H9 (cell line): ENCODE measurements at regions not wholly inside any gene's neighbourhood (a gene's known extent, or its start where the extent isn't known, plus 50 kb on each side); places are given as distances from the start of the nearest gene placed in this dataset.

ENCODE experiments used
- DNase-seq: peaks from one replicate; pipeline ENCODE4 v3.0.0-alpha.2; 2017
- H2AFZ ChIP-seq: one replicate; pipeline ENCODE4 v1.6.1; 2013; ENCODE audit warnings: mild to moderate bottlenecking, low read length, control low read depth, moderate library complexity
- H2AK5ac ChIP-seq: 2 replicates; pipeline ENCODE4 v1.6.1; 2013; ENCODE audit warnings: low read length, control low read depth, mixed read lengths; ENCODE audit not compliant: insufficient read length
- H2BK120ac ChIP-seq: one replicate; pipeline ENCODE4 v1.6.1; 2013; ENCODE audit warnings: low read depth, mild to moderate bottlenecking, low read length, control low read depth, inconsistent platforms; ENCODE audit not compliant: poor library complexity, severe bottlenecking
- H2BK12ac ChIP-seq: 2 replicates; pipeline ENCODE4 v1.6.1; 2013; ENCODE audit warnings: low read length, control low read depth, mixed read lengths, low read depth; ENCODE audit not compliant: insufficient read length
- H2BK15ac ChIP-seq: 2 replicates; pipeline ENCODE4 v1.6.1; 2013; ENCODE audit warnings: low read depth, low read length, control low read depth
- H2BK20ac ChIP-seq: one replicate; pipeline ENCODE4 v1.6.1; 2013; ENCODE audit warnings: low read depth, mild to moderate bottlenecking, low read length, control low read depth, inconsistent platforms; ENCODE audit not compliant: poor library complexity, severe bottlenecking
- H2BK5ac ChIP-seq: 2 replicates; pipeline ENCODE4 v1.6.1; 2013; ENCODE audit warnings: low read length, control low read depth, mixed read lengths; ENCODE audit not compliant: insufficient read length
- H3K14ac ChIP-seq: 2 replicates; pipeline ENCODE4 v1.6.1; 2013; ENCODE audit warnings: low read length, control low read depth; ENCODE audit not compliant: insufficient read depth
- H3K18ac ChIP-seq: 2 replicates; pipeline ENCODE4 v1.6.1; 2013; ENCODE audit warnings: low read depth, mild to moderate bottlenecking, mixed read lengths, low read length, control low read depth; ENCODE audit not compliant: insufficient read length
- H3K23ac ChIP-seq: 2 replicates; pipeline ENCODE4 v1.6.1; 2013; ENCODE audit warnings: low read length, control low read depth, mixed read lengths, low read depth; ENCODE audit not compliant: insufficient read length
- H3K23me2 ChIP-seq: 2 replicates; pipeline ENCODE4 v1.6.1; 2013; ENCODE audit warnings: low read depth, mild to moderate bottlenecking, mixed read lengths, low read length, control low read depth; ENCODE audit not compliant: insufficient read length, poor library complexity, severe bottlenecking
- H3K27ac ChIP-seq: 2 replicates; pipeline ENCODE4 v1.5.1; 2013; ENCODE audit warnings: low read length, control low read depth, mixed read lengths, low read depth; ENCODE audit not compliant: insufficient read length
- H3K27me3 ChIP-seq: 2 replicates; pipeline ENCODE4 v1.6.1; 2013; ENCODE audit warnings: low read length, control low read depth, inconsistent platforms; ENCODE audit not compliant: insufficient read depth
- H3K4ac ChIP-seq: 2 replicates; pipeline ENCODE4 v1.6.1; 2013; ENCODE audit warnings: low read depth, mild to moderate bottlenecking, control low read depth, inconsistent platforms, low read length, moderate library complexity
- H3K4me1 ChIP-seq: 2 replicates; pipeline ENCODE4 v1.6.1; 2013; ENCODE audit warnings: low read length, control low read depth, inconsistent platforms; ENCODE audit not compliant: insufficient read depth
- H3K4me2 ChIP-seq: 2 replicates; pipeline ENCODE4 v1.6.1; 2013; ENCODE audit warnings: low read length, control low read depth, mixed read lengths; ENCODE audit not compliant: insufficient read length, insufficient read depth
- H3K56ac ChIP-seq: 2 replicates; pipeline ENCODE4 v1.6.1; 2013; ENCODE audit warnings: low read depth, mild to moderate bottlenecking, mixed read lengths, low read length, control low read depth; ENCODE audit not compliant: insufficient read length
- H3K79me1 ChIP-seq: 2 replicates; pipeline ENCODE4 v1.6.1; 2013; ENCODE audit warnings: low read depth, mild to moderate bottlenecking, moderate library complexity, low read length, control low read depth, inconsistent platforms; ENCODE audit not compliant: insufficient read depth, poor library complexity, severe bottlenecking
- H3K79me2 ChIP-seq: 2 replicates; pipeline ENCODE4 v1.6.1; 2013; ENCODE audit warnings: low read length, control low read depth, inconsistent platforms; ENCODE audit not compliant: insufficient read depth
- H3K9ac ChIP-seq: 2 replicates; pipeline ENCODE4 v1.6.1; 2013; ENCODE audit warnings: low read length, control low read depth, mixed read lengths; ENCODE audit not compliant: insufficient read length; ENCODE audit errors: extremely low read depth
- H3K9me3 ChIP-seq: one replicate; pipeline ENCODE4 v1.6.1; 2013; ENCODE audit warnings: low read depth, low read length, inconsistent platforms; ENCODE audit not compliant: control insufficient read depth
- H3T11ph ChIP-seq: one replicate; pipeline ENCODE4 v1.6.1; 2013; ENCODE audit warnings: mild to moderate bottlenecking, low read length, control low read depth, inconsistent platforms
- H4K20me1 ChIP-seq: one replicate; pipeline ENCODE4 v1.6.1; 2013; ENCODE audit not compliant: control insufficient read depth, insufficient read length, insufficient read depth
- H4K5ac ChIP-seq: 2 replicates; pipeline ENCODE4 v1.6.1; 2013; ENCODE audit warnings: low read depth, mild to moderate bottlenecking, mixed read lengths, low read length, control low read depth; ENCODE audit not compliant: insufficient read length
- H4K8ac ChIP-seq: replicated peaks from 2 replicates; pipeline ENCODE4 v1.6.1; 2013; ENCODE audit warnings: low read length, control low read depth, mixed read lengths, low read depth; ENCODE audit not compliant: insufficient read length
- H4K91ac ChIP-seq: 2 replicates; pipeline ENCODE4 v1.6.1; 2013; ENCODE audit warnings: low read depth, mild to moderate bottlenecking, moderate library complexity, mixed read lengths, low read length, control low read depth; ENCODE audit not compliant: insufficient read length
- H3K27ac Mint-ChIP-seq, 3 experiments: 2 replicates in 2 of 3; 3 replicates in 1 of 3; pipeline ENCODE4 v1.8.0; 2020 to 2021; ENCODE audit warnings: mixed read lengths in 3 of 3, mild to moderate bottlenecking in 1 of 3, moderate library complexity in 1 of 3
- H3K27me3 Mint-ChIP-seq: 2 replicates; pipeline ENCODE4 v1.8.0; 2021; ENCODE audit warnings: low read depth, mild to moderate bottlenecking, moderate library complexity, mixed read lengths
- H3K36me3 Mint-ChIP-seq, 3 experiments: 2 replicates in 2 of 3; 3 replicates in 1 of 3; pipeline ENCODE4 v1.8.0; 2020 to 2021; ENCODE audit warnings: low read depth in 3 of 3, mixed read lengths in 3 of 3; ENCODE audit not compliant: insufficient read depth in 1 of 3
- H3K4me1 Mint-ChIP-seq, 2 experiments: 2 replicates each; pipeline ENCODE4 v1.8.0; 2020; ENCODE audit warnings: mixed read lengths in 2 of 2
- H3K4me3 Mint-ChIP-seq, 2 experiments: 2 replicates in 1 of 2; 3 replicates in 1 of 2; pipeline ENCODE4 v1.8.0; 2020 to 2021; ENCODE audit warnings: mild to moderate bottlenecking in 2 of 2, mixed read lengths in 2 of 2, moderate library complexity in 1 of 2
- H3K9me3 Mint-ChIP-seq, 2 experiments: 2 replicates in 1 of 2; 3 replicates in 1 of 2; pipeline ENCODE4 v1.8.0; 2020; ENCODE audit warnings: mild to moderate bottlenecking in 2 of 2, mixed read lengths in 2 of 2, moderate library complexity in 1 of 2
- WGBS: extraction: QIAGEN DNeasy Blood & Tissue Kit; methylation state at CpG from one replicate; pipeline ENCODE4 v1.1.7; 2013; ENCODE audit warnings: missing lambda C conversion rate, low lambda C conversion rate, mixed read lengths; ENCODE audit not compliant: insufficient read length; ENCODE audit errors: extremely low coverage; 5-methylcytosine and 5-hydroxymethylcytosine counted together
- TF ChIP-seq, protein P1 (sequence below): fragments of 200-600 bp; sonication (generic); conservative IDR thresholded peaks from 3 replicates; pipeline ENCODE4 v1.8.0; 2021; ENCODE audit warnings: antibody characterized with exemption, mild to moderate bottlenecking

- Histone ChIP-seq H4K8ac (no peak overlapping the region), H4K5ac (no peak overlapping the region), H2AK5ac (no peak overlapping the region), H3K23me2 (no peaks in the 10 kb centered on the region), H2BK5ac (no peak overlapping the region), H3K9me3 (no peaks in the 10 kb centered on the region), H2BK15ac (no peak overlapping the region), H3K4ac (no peak overlapping the region), H4K91ac (no peak overlapping the region), H3K9ac (no peak overlapping the region), H3K79me2 (no peaks in the 10 kb centered on the region), H3K27ac (no peak overlapping the region), H4K20me1 (no peaks in the 10 kb centered on the region), H3K18ac (no peak overlapping the region), H2BK20ac (no peak overlapping the region), H2AFZ (no peak overlapping the region), H3T11ph (no peak overlapping the region), H3K79me1 (no peaks in the 10 kb centered on the region), H3K23ac (no peak overlapping the region), H3K27me3 (no peaks in the 10 kb centered on the region), H2BK12ac (no peak overlapping the region), H3K4me2 (no peak overlapping the region), H2BK120ac (no peak overlapping the region), H3K14ac (no peak overlapping the region), H3K4me1 (no peaks in the 10 kb centered on the region), H3K56ac (no peak overlapping the region)
- Mint-ChIP-seq H3K27me3 (peaks cover 36% of the 10 kb centered on the region), H3K9me3 (no peaks in the 10 kb centered on the region), H3K27ac (no peak overlapping the region), H3K4me3 (no peak overlapping the region), H3K4me1 (no peaks in the 10 kb centered on the region), H3K36me3 (no peaks in the 10 kb centered on the region)
- no CpG with 5 or more reads among the region's 5 CpGs for WGBS
- TF ChIP-seq, protein P1, sequence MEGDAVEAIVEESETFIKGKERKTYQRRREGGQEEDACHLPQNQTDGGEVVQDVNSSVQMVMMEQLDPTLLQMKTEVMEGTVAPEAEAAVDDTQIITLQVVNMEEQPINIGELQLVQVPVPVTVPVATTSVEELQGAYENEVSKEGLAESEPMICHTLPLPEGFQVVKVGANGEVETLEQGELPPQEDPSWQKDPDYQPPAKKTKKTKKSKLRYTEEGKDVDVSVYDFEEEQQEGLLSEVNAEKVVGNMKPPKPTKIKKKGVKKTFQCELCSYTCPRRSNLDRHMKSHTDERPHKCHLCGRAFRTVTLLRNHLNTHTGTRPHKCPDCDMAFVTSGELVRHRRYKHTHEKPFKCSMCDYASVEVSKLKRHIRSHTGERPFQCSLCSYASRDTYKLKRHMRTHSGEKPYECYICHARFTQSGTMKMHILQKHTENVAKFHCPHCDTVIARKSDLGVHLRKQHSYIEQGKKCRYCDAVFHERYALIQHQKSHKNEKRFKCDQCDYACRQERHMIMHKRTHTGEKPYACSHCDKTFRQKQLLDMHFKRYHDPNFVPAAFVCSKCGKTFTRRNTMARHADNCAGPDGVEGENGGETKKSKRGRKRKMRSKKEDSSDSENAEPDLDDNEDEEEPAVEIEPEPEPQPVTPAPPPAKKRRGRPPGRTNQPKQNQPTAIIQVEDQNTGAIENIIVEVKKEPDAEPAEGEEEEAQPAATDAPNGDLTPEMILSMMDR, result no peak
- DNase-seq, result no peak
Observed at GRCh38 chr2:175363699-175364098, 182.2 kb upstream of the ATP5MC3 start.
